ENCODE measurements at regions not wholly inside any gene's neighbourhood (a gene's known extent, or its start where the extent isn't known, plus 50 kb on each side); places are given as distances from the start of the nearest gene placed in this dataset.

GRCh38 chr13:40368127-40368891 lies 298.1 kb downstream of the FOXO1 start:
- TF ChIP-seq CTCF (IDR thresholded peaks at IDR 0.05; ENCODE audit: insufficient read depth, low read depth, low read length) = no peak
- no peak for TF ChIP-seq EZH2 (IDR thresholded peaks at IDR 0.05; ENCODE audit: insufficient read depth, low read length)

Data from astrocyte (in vitro differentiated cells and primary cell).